Stomach (tissue), 8 donors: ENCODE measurements at regions not wholly inside any gene's neighbourhood (a gene's known extent, or its start where the extent isn't known, plus 50 kb on each side); places are given as distances from the start of the nearest gene placed in this dataset.
A peak's percentile ranks its signal among the peaks of the same experiment; 100 is the strongest.

ENCODE experiments used
- DNase-seq, 2 donors: peaks; one replicate each; pipeline versions ENCODE4 v3.0.0 to v3.0.0-alpha.2; 2013 to 2019
- H3K27ac ChIP-seq, 5 donors: fragments of 200-600 bp in 4 of 5; sonication (generic) in 4 of 5; one replicate each; pipeline ENCODE4 v1.5.1; 2013 to 2019; ENCODE audit warnings: mild to moderate bottlenecking in 1 of 5, moderate library complexity in 1 of 5
- H3K27me3 ChIP-seq, 3 donors: fragments of 200-600 bp; sonication (generic); one replicate each; pipeline ENCODE4 v1.5.1; 2017 to 2019; ENCODE audit warnings: mixed run types in 1 of 3
- H3K36me3 ChIP-seq, 4 donors: fragments of 200-600 bp; sonication (generic); 1 replicate in 3 of 4; 2 replicates in 1 of 4; pipeline ENCODE4 v1.5.1; 2016 to 2019
- H3K4me1 ChIP-seq, 4 donors: fragments of 200-600 bp; sonication (generic); one replicate each; pipeline ENCODE4 v1.5.1; 2016 to 2019
- H3K4me3 ChIP-seq, 4 donors: fragments of 200-600 bp; sonication (generic) in 3 of 4; one replicate each; pipeline ENCODE4 v1.5.1; 2016 to 2019; ENCODE audit warnings: mild to moderate bottlenecking in 1 of 4
- H3K9me3 ChIP-seq, 4 donors: fragments of 200-600 bp; sonication (generic); one replicate each; pipeline ENCODE4 v1.5.1; 2016 to 2019
- EP300 ChIP-seq: sonication (generic); formaldehyde crosslinking; IDR thresholded peaks from one replicate; pipeline ENCODE4 v1.6.1; 2017; ENCODE audit warnings: antibody characterized with exemption
- POLR2A ChIP-seq, 4 donors: fragments of 450-650 bp; IDR thresholded peaks; one replicate each; pipeline ENCODE4 v1.6.1; 2016; ENCODE audit warnings: antibody characterized with exemption in 4 of 4, control low read depth in 2 of 4, mild to moderate bottlenecking in 1 of 4, moderate library complexity in 1 of 4
- POLR2AphosphoS5 ChIP-seq, 3 donors: sonication (generic); formaldehyde crosslinking; IDR thresholded peaks; one replicate each; pipeline ENCODE4 v1.6.1; 2016; ENCODE audit warnings: antibody characterized with exemption in 3 of 3
- WGBS, 5 donors: extraction: QIAGEN DNeasy Blood & Tissue Kit in 3 of 5; methylation state at CpG; one replicate each; pipeline versions ENCODE4 v1.1.5 to v1.1.7; 2013 to 2018; 5-methylcytosine and 5-hydroxymethylcytosine counted together
- intact Hi-C: fragments of 100-400 bp; cut with DNase I; formaldehyde crosslinking; loops from one replicate; pipeline ENCODE4 v1.15.1; 2023; ENCODE audit warnings: low total_unique reads
- TF ChIP-seq, protein P1 (sequence below), 7 experiments: fragments of 450-650 bp in 4 of 7; fragments of 200-600 bp in 3 of 7; sonication (generic) in 3 of 7; IDR thresholded peaks; one replicate each; pipeline ENCODE4 v1.5.1; 2016 to 2019; ENCODE audit warnings: antibody characterized with exemption in 7 of 7, control low read depth in 2 of 7, mild to moderate bottlenecking in 1 of 7
- donor health status: healthy with polysubstance abuse.
- donor health status: Bipolar disorder and iron deficiency.
- donor health status: healthy.

DNA sequence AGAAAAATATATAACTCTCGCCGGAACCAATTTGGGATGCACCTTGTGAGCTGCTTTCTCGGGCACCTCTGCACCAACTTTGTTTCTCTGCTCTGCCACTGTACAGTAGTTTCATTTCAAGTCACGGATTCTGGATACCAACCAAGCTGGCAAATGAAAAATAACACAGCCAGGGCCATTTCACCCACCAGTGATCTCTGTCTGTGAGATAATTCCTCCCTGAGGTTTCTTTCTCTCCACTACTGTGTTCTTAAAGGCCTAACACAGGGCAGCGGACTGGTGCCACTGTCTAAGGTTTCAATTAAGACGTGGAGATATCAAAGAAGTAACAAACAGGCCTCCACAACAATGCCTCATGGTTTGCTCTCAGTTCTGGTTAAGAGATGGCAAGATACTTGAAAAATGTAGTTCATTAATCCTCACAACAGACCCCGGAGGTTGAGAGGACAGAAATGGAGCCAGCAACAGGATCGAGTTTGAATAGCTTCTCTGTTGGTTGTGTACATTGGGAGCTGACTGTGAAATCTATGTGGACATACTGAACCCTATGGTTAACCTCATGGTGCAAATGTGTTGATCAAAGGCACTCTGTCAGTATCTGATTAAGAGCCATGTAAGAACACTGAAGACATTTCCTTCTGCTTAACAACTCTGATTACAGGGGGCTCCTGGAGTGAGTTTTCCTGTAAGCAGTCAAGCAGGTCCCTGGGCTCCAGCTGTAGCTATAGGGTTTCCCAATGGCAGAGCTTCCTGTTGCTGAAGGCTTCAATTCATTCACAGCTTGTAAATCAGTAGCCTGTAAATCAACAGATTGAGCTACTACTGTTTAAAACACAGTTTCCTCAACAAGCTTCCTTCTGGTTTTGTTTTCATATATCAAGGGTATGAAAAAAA lies 470.5 kb downstream of the EPHA3 start:
- WGBS, 5 donors: 64 to 72% (median 65%) methylated on average over 8 of the region's 8 CpGs
- intact Hi-C loops: no loop called here
- H3K27ac ChIP-seq: no peak overlapping the region
- H3K9me3 ChIP-seq: no peaks in the 10 kb centered on the region
- H3K4me1 ChIP-seq: no peaks in the 10 kb centered on the region
- no peak for TF ChIP-seq EP300
- TF ChIP-seq, protein P1, sequence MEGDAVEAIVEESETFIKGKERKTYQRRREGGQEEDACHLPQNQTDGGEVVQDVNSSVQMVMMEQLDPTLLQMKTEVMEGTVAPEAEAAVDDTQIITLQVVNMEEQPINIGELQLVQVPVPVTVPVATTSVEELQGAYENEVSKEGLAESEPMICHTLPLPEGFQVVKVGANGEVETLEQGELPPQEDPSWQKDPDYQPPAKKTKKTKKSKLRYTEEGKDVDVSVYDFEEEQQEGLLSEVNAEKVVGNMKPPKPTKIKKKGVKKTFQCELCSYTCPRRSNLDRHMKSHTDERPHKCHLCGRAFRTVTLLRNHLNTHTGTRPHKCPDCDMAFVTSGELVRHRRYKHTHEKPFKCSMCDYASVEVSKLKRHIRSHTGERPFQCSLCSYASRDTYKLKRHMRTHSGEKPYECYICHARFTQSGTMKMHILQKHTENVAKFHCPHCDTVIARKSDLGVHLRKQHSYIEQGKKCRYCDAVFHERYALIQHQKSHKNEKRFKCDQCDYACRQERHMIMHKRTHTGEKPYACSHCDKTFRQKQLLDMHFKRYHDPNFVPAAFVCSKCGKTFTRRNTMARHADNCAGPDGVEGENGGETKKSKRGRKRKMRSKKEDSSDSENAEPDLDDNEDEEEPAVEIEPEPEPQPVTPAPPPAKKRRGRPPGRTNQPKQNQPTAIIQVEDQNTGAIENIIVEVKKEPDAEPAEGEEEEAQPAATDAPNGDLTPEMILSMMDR (IDR thresholded peaks at IDR 0.05): no peak
- no peak for TF ChIP-seq POLR2AphosphoS5 (IDR thresholded peaks at IDR 0.05)
- no peak for TF ChIP-seq POLR2A (IDR thresholded peaks at IDR 0.05)
- no peaks in the 10 kb centered on the region for H3K36me3 ChIP-seq
- H3K27me3 ChIP-seq: no peaks in the 10 kb centered on the region
- H3K4me3 ChIP-seq: no peak overlapping the region
- peak in 1 of 2 donors; percentile 18 for DNase-seq

DNA sequence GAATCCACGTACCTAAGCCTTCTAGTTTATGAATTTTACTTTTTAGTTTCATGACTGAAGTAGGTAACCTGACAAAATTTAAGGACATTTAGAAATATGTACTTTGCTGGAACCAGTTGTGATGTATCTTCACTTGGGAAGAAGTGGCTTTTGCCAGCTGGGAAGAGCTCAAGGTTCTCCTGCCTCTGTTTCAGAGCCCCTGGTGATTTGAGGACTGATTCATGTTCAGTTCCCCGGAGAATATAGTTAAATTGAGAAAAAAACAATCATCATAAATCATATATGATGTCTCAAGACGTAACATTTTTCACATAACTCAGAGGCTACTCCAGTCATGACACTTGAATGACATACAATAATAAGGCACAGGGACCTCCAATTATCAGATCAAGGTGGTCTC lies 473.4 kb downstream of the EPHA3 start:
- no peak for DNase-seq
- intact Hi-C loops: no loop called here
- Histone ChIP-seq H3K4me1 (no peaks in the 10 kb centered on the region), H3K4me3 (no peak overlapping the region), H3K36me3 (no peaks in the 10 kb centered on the region), H3K27me3 (no peaks in the 10 kb centered on the region), H3K9me3 (no peaks in the 10 kb centered on the region), H3K27ac (no peak overlapping the region)
- WGBS, 5 donors: 63 to 77% (median 68%) methylated on average over 3 of the region's 3 CpGs
- TF ChIP-seq POLR2A (IDR thresholded peaks at IDR 0.05) (no peak), POLR2AphosphoS5 (IDR thresholded peaks at IDR 0.05) (no peak), EP300 (no peak)
- TF ChIP-seq, protein P1 (IDR thresholded peaks at IDR 0.05): no peak

DNA sequence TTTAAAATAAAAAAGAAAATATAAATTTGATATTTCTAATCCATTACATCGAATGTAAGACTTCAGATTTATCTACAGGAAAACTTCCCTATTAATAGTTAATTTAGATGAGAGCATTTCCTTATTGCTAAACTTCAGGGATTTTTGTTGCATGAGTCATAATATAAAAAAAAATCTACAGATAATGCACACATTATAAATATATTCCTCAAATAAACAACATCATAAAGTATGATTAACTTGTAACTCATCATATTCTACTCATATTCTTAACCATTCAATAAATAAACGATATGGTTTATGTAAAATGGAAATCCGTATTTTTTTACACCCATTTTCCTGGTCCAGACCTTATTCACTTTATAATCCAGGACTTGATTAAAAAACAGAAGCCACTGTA lies 477.0 kb downstream of the EPHA3 start:
- H3K27me3 ChIP-seq: no peaks in the 10 kb centered on the region
- TF ChIP-seq EP300 (no peak), POLR2AphosphoS5 (IDR thresholded peaks at IDR 0.05) (no peak), POLR2A (IDR thresholded peaks at IDR 0.05) (no peak)
- TF ChIP-seq, protein P1 (IDR thresholded peaks at IDR 0.05): no peak
- intact Hi-C loops: no loop called here
- no peaks in the 10 kb centered on the region for H3K4me1 ChIP-seq
- H3K9me3 ChIP-seq: no peaks in the 10 kb centered on the region
- H3K4me3 ChIP-seq: no peak overlapping the region
- DNase-seq: no peak
- no peaks in the 10 kb centered on the region for H3K36me3 ChIP-seq
- 75 to 87% (median 83%) methylated on average over 3 of the region's 3 CpGs for WGBS, 5 donors
- no peak overlapping the region for H3K27ac ChIP-seq

DNA sequence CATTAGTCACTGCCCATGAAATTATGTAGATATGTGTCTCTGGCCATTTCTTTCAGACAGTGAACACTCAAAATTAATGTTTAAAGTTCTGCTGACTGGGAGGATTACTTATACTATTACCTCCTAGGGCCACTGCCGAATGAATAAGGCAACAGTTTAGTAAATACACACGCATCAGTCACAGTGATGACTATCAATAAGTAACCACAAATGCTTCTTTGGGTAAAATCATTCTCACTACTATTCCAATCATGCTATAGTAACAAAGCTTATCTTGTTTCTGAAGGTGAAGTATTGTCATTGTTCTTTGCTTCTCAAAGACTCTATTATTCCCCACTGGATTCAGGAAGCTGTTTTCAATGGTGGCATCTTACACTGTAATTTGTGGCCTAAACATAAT lies 478.8 kb downstream of the EPHA3 start:
- 45 to 73% (median 65%) methylated on average over 2 of the region's 2 CpGs for WGBS, 5 donors
- TF ChIP-seq, protein P1 (IDR thresholded peaks at IDR 0.05): no peak
- no peak for TF ChIP-seq EP300
- no peak for TF ChIP-seq POLR2AphosphoS5 (IDR thresholded peaks at IDR 0.05)
- no peak for TF ChIP-seq POLR2A (IDR thresholded peaks at IDR 0.05)
- intact Hi-C loops: no loop called here
- Histone ChIP-seq H3K27ac (no peak overlapping the region), H3K36me3 (no peaks in the 10 kb centered on the region), H3K27me3 (no peaks in the 10 kb centered on the region), H3K9me3 (no peaks in the 10 kb centered on the region), H3K4me3 (no peak overlapping the region), H3K4me1 (no peaks in the 10 kb centered on the region)
- no peak for DNase-seq
